NCI-H748 treated with DMSO at 0.1 percent for 48 hours (cell line): ENCODE measurements at regions not wholly inside any gene's neighbourhood (a gene's known extent, or its start where the extent isn't known, plus 50 kb on each side); places are given as distances from the start of the nearest gene placed in this dataset.

Experiments
- DNase-seq: peaks from one replicate; lab custom pipeline; 2025; lab: John Stamatoyannopoulos, UW

DNA sequence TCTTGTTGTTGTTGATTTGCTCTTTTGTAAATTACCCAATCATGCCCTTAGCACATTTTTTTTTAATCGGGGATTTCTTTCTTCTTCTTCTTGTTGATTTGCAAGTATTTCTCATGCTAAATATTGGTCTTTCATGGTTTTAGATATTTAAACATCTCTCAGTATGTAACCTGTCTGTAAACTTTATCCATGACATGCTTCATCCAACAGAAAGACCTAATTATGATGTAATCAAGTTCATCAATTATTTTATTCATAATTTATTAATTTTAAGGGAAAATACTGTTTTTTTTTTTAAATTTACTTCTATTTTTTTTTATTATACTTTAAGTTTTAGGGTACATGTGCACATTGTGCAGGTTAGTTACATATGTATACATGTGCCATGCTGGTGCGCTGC lies 69.8 kb downstream of the TNFSF18 start:
- no peak for DNase-seq
